ENCODE measurements at regions not wholly inside any gene's neighbourhood (a gene's known extent, or its start where the extent isn't known, plus 50 kb on each side); places are given as distances from the start of the nearest gene placed in this dataset.
"Not testable (repeated sequence)": the region's sequence is repeated elsewhere in the genome, so short reads cannot be mapped to it uniquely, and the experiment has no call there.

DNA sequence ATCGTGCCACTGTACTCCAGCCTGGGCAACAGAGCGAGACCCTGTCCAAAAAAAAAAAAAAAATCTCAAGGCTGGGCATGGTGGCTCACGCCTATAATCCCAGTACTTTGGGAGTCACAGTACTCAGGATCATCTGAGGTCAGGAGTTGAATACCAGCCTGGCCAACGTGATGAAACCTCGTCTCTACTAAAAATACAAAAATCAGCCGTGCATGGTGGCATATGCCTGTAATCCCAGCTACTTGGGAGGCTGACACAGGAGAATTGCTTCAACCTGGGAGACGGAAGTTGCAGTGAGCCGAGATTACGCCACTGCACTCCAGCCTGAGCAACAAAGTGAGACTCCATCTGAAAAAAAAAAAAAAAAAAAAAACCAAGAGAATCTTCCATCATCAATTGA, 165.1 kb upstream of the EEA1 start:
- in situ Hi-C loops (cut with HindIII; ENCODE audit: low sequenced_read_pairs); DNase-seq (ENCODE audit: low spot score): not testable (repeated sequence)

DNA sequence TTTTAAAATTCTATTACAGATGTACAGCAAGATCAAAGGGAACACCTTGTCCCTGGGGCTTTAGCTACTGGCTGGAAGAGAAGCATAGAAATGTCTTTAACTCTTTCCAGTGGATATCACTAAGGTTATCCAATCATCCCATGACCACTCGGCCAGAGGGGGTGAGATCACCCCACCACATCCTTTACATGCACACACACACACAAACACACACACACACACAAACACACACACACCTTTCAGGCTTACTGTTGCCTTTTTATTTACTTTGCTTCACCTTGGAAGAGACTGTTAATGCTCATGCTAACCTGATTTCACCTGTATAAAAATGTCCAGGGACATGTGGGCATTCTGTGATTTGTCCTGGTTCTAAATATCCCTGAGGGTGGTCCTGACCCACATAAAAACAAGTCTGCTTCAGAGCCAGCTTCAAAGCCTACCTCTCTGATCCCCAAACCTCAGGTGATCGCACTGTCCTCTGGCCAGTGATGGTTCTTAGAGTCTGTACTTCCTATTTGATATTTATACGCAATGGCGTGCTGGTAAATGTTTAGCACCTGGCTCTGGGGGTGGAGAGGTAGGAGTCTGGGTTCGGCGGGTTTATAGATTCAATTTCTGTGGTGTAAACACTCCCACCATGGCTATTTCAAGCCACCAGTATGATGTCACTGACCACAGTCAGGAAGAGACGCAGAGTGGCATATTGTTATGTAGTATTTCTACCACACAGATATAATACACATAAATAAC, 166.1 kb upstream of the EEA1 start:
- no peak for DNase-seq (ENCODE audit: low spot score)
- in situ Hi-C loops (cut with HindIII; ENCODE audit: low sequenced_read_pairs): no loop called here

DNA sequence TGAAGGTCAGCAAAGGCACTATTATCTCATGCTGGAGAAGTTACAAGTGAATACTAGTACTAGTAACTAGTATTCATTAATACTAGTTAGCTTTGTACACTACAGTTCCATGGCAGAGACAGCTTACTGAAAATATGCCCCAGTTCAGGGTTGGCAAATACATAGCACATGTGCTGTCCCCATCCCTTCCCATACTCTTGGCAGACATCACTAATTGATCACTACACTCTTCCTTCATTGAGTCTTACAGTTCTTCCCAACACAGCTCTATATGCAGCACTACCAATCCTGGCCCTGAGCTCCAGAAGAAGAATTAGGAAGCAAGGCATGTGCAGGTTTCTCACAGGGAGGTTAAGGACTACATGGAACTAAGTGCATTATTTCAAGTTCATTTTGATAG, 168.3 kb upstream of the EEA1 start:
- no peak for DNase-seq (ENCODE audit: low spot score)
- in situ Hi-C loops (cut with HindIII; ENCODE audit: low sequenced_read_pairs): no loop called here

DNA sequence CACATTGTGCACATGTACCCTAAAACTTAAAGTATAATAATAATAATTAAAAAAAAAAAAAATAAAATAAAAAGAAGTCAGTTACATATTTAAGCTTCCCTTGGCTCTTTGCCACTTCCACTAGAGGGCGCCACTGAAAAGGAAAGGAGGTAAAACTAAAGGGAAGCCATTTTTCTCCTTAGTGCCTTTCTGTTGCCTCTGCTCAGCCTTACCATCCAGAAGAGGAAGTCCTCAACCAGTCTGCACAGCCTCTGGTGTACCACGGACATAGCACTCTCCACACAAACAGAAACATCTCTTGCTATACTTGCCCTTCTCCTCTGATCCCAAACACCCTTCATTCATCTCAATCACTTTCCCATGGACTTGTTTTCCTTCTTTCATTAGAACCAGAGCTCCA, 169.0 kb upstream of the EEA1 start:
- in situ Hi-C loops (cut with HindIII; ENCODE audit: low sequenced_read_pairs): no loop called here
- DNase-seq (ENCODE audit: low spot score): peak; percentile 27

DNA sequence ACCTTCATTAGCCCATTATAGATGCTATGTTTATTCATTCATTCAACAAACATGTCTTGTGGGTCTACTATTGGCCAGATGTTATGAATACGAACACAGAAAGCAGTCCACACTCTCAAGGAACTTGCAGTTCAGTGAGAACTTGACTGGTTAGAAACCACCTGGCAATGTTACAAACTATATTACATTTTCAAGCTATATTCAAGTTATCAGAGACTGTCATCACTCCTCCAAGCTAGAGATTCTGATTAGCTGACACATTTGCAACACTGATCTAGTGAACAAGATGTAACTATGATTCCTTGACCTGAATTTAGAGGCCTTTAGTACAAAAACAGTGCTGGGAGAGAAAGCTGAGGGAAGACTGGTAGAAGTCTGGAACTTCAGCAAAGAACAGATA, 170.7 kb upstream of the EEA1 start:
- in situ Hi-C loops (cut with HindIII; ENCODE audit: low sequenced_read_pairs): no loop called here
- DNase-seq (ENCODE audit: low spot score): no peak

DNA sequence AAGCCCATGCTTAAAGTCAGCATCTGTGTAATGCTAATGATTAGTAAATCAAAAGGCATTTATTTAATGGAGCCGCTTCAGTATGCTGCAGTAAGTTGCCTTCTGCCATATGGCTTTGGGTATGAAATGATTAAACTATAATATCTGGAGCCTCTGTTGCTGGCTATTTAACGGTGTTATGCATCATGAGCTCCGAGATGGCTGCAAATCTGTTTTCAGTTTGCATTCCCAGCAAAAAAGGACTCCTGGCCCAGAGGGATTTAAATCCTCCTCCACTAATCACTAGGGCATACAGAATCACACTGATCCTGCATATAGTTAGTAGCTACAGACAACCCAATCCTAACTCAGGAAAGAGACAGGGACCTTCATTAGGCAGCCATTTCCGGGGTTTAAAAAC, 171.5 kb upstream of the EEA1 start:
- DNase-seq (ENCODE audit: low spot score): no peak
- in situ Hi-C loops (cut with HindIII; ENCODE audit: low sequenced_read_pairs): no loop called here

DNA sequence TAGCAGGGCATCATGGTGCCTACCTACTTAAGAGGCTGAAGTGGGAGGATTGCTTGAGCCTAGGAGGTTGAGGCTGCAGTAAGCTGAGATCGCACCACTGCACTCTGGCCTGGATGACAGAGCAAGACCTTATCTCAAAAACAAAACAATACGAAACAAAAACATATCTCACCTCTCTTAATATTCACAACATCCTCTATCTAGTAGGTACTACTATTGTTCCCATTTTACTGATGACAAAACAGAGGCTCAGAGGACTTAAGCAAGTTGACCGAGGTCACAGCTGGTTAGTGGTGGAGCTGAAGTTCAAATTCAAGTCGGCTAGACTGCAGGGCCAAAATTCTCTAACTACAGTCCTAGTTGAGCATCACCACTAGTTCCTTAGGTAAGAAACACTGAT, 172.3 kb upstream of the EEA1 start:
- no peak for DNase-seq (ENCODE audit: low spot score)
- in situ Hi-C loops (cut with HindIII; ENCODE audit: low sequenced_read_pairs): no loop called here

DNA sequence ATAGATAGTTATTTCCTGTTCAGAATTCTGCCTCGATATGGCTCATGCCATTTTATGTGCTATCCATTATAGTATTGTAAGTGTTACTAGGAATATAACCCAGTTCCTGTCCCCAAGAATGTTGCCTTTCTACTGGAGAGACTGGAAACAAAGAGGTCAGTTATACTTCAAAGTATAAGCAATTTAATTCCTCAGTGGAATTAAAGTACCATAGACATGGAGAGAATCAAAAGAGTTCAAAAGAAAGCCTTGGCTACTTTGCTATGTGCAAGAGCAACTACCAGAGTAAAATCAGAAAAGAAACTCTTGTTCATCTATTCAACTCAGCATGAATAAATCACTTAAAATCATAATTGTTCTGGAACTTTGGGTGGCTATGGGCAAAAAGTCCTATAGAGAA, 173.2 kb upstream of the EEA1 start:
- in situ Hi-C loops (cut with HindIII; ENCODE audit: low sequenced_read_pairs): no loop called here
- no peak for DNase-seq (ENCODE audit: low spot score)

DNA sequence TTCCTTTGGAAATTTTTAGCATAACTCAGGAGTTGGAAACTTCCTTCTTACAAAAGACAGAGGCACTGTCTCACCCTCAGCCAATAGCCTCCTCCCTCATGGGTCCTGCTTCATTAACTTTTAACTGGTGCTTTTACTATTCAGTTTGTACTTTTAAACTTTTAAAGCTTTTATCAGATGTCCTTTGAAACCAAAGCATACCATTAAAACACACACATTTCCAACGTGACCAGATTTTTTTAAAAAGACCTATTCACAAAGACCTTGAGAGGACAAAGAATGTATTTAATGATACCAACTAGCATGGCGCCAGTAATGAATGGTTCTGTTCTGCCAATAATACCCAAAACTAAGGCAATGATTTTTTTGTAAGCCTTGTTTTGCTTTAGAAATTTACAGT, 173.6 kb upstream of the EEA1 start:
- in situ Hi-C loops (cut with HindIII; ENCODE audit: low sequenced_read_pairs): no loop called here

DNA sequence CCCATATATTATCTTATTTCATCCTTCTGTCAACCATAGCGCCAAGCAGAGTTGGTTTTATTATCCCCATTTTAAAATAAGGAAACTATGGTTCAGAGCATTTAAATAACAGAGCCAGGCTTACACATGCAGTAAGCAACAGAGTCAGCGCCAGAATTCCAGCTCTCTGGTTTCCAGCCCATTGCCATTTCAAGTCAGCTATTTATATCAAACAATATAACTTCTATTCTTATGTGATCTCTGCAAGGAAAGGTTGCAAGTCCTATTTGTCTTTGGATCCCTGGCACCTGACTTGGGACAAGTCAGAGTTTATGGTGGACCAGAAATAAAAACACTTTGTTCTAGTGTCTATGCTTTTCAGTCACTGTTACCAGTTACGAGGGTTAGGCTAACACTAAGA, 174.1 kb upstream of the EEA1 start:
- no peak for DNase-seq (ENCODE audit: low spot score)
- in situ Hi-C loops (cut with HindIII; ENCODE audit: low sequenced_read_pairs): no loop called here

More for the DNA sequence above, 173.6 kb upstream of the EEA1 start:
- DNase-seq (ENCODE audit: low spot score): no peak

DNA sequence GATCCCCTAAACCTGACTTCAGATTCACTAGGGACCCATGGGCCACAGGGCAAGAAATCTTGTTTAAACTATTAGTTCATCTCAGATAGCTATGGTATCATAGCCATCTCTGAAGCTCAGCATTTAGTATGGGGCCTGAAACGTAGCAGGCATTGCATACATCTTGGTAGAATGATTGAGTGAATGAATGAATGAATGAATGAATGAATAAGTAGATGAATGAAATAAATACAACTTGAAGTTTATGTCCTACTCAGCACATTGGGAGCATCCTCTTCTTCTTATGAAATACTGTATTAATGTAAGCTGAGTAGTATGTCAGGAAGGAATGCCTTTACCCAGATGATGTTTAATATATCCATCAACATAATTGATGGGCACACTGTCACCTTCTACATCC, 175.4 kb upstream of the EEA1 start:
- no peak for DNase-seq (ENCODE audit: low spot score)
- in situ Hi-C loops (cut with HindIII; ENCODE audit: low sequenced_read_pairs): no loop called here

DNA sequence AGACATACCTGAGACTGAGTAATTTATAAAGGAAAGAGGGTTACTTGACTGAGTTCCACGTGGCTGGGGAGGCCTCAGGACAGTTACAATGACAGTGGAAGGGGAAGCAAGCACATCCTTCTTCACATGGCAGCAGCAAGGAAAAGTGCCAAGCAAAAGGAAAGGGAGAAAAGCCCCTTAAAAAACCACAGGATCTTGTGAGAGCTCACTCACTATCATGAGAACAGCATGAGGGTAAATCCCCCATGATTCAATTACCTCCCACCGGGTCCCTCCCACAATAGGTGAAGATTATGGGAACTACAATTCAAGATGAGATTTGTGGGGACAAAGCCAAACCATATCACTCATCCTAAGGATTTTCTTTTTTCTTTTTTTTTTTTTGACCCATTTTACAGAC, 177.8 kb upstream of the EEA1 start:
- DNase-seq (ENCODE audit: low spot score): no peak
- in situ Hi-C loops (cut with HindIII; ENCODE audit: low sequenced_read_pairs): no loop called here

DNA sequence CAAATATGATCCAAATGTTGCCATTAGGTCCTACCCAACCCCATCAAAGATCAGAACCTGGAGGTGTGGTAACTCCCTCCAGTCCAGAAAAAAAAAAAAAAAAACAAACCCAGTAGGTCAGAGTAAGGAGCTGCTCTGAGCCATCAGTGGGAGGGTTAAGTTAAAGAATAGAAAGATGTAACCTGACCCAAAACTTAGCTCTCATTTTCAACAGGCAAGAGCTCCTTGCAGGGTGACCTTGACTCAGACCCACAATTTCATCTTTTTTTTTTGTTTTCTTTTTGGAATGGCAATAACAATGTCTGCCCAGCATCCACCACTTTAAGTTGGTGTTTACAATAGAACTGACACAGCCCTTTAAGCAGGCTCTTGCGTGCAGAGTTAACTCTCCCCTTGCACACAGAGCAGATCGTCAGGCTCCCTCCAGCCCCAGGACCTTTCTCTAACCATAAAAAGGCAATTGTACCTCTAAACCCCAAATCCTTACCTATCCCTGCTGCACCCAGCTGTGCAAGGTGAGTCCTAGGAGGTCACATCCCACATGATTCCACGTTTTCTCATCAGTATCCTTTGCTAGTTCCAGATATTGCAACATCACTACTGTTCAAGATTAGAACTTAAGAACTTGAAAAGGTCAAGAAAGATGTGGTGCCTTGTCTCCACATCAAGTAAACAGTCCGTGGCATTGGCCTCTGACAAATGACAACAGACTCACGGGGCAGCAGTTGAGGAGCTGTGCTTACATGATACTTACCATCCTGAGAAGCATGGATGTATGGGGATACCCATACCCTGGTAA, 178.6 kb upstream of the EEA1 start:
- DNase-seq (ENCODE audit: low spot score): no peak
- in situ Hi-C loops (cut with HindIII; ENCODE audit: low sequenced_read_pairs): no loop called here

DNA sequence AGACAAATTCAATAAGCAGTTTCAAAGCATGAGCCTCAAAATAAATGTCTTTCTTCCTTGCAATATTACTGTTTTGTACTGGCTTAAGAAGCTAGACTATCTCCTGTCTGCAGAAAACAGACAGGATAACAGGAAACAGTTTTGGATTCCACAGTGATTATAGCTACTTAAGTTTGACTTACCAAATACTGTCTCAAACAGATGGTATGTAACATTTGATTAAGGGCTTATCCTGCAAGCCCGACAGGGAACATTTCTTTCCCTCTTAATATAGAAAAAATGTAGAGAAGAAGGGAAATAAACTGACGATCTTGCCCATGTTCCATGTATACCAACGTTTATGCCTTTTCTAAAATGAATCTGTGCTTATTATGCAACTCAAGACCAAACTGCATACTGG, 179.9 kb upstream of the EEA1 start:
- DNase-seq (ENCODE audit: low spot score): no peak
- in situ Hi-C loops (cut with HindIII; ENCODE audit: low sequenced_read_pairs): no loop called here

DNA sequence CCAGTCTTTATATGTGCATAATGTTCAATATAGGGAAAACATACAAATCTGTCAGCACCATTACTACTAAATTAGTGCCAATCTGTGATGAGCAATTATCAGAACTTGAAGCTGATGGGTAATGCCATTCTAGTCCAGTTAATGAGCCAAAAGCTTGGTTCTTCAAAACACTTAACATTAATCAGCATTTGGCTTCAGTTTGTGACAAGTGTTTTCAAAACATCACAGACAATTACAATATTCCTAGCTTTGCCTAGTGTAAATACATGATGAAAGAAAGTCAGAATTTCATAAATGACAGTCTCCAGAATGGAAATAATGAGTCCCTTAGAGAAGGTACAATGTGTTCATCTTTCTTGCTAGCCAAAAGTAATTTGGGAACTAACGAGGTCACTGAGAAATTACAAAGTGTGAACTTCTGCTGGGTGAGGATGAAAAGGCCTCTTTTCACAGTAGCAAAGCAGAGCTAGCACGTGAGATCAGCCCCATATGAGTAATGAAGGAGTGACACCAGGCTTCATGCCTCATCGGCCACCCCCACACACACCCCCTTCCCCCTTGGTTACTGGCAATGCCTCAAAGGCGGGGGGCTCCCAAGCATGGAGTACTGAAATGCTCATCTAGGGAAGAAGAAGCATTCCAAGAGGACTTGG, 180.6 kb upstream of the EEA1 start:
- in situ Hi-C loops (cut with HindIII; ENCODE audit: low sequenced_read_pairs): no loop called here

DNA sequence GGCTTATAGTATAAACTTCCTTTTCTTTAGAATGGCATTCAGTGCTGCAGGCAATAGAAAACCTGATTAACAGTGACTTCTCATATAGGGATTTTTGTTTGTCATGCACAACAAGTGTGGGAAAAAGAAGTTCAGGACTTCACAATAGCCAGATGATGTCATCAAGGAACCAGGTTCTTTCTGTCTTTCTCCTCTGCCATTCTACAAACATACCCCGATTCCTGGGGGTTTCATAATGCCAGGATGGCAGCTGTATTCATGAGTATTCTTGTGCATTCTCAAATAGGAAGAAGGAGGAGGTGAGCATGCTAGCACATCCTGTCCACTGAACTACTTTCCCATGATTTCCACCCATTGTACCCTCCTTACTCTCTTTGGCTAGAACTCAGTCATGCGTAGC, 182.7 kb upstream of the EEA1 start:
- DNase-seq (ENCODE audit: low spot score): no peak
- in situ Hi-C loops (cut with HindIII; ENCODE audit: low sequenced_read_pairs): no loop called here

More for the DNA sequence above, 180.6 kb upstream of the EEA1 start:
- no peak for DNase-seq (ENCODE audit: low spot score)

DNA sequence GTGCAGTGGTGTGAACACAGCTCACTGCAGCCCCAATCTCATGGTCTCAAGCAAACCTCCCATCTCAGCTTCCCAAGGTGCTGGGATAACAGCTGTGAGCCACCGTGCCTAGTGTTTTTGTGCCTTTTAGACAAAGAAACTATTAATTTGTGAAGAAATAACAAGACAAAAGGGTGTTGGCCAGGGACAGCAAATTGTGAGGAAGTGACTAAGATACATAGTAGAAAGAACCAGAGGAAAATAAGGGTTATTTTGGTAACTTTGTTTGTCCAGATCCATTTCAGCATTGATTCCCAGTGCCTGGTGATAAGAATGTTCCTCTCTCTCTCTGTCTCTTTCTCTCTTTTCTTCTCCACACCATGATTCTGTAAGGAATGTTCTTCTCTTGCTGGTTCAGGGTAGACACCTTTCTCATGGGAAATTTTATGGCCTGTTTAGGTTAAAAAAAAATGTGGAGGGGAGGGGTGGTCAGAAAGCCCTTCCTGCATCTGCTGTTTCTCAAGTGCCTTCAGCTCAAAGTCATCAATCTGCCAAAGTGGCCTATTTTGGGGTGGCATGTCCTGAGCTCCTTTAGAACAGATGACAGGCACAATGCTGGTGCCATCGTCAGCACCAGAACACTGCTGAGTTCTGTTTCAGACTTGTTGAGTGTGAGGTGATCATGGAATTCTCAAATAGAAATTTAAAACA, 184.4 kb upstream of the EEA1 start:
- no peak for DNase-seq (ENCODE audit: low spot score)
- in situ Hi-C loops (cut with HindIII; ENCODE audit: low sequenced_read_pairs): no loop called here

DNA sequence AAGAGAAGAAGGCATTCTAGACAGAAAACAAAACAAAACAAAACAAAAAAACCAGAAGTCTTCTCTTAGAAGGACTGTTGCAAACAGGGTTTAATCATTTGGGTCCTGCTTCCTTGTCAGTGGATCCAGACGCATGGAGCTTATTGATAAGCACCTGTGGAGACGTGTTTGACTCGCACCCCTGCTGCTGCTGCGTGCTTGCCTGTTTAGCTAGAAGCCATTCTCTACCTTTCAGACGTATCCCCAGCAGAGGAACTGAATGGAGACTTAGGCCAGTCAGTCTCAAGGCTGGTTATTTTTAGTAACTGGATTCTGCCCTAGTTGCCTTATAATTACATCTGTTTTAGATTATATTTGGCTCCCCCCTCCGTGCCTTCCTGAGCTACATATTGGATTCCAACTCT, 186.1 kb upstream of the EEA1 start:
- no peak for DNase-seq (ENCODE audit: low spot score)
- in situ Hi-C loops (cut with HindIII; ENCODE audit: low sequenced_read_pairs): no loop called here

DNA sequence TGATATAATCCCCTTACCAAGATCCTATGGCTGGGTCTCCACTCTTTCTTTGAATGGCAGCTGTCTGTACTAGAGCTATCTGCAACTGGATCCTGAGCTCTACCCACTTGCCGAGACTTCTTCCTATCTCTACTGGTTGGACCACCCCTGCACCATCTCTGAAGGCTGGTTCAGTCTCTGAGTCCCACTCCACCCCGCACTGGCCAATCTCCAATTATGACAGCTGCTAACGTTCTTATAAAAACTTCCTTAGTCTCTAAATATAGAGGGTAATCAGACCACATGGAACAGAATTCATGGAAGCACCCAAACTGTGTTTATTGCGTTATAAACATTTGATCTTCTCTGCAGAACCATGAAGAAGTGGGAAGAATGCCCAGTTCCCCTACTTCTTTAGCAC, 186.6 kb upstream of the EEA1 start:
- in situ Hi-C loops (cut with HindIII; ENCODE audit: low sequenced_read_pairs): no loop called here

DNA sequence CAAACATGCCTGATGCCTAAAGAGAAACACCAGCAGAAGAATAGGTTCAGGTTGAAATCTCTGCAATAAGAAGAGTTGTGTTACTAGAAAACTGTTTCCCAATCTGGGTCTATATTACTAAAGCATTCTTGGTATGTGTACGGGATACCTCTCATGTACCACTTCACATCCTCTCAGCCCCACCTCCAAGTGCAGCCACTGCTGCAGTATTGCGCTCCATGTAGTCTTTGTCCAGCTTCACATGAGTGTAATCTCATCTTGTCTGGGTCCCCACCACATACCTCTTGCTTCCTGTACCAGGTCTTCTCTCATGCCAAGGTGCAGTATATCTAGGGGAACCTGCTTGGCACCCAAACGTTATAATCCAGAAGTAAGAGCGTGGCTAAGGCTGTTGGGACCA, 187.5 kb upstream of the EEA1 start:
- no peak for DNase-seq (ENCODE audit: low spot score)
- in situ Hi-C loops (cut with HindIII; ENCODE audit: low sequenced_read_pairs): no loop called here

More for the DNA sequence above, 186.6 kb upstream of the EEA1 start:
- no peak for DNase-seq (ENCODE audit: low spot score)
